AG04450 (cell line): ENCODE measurements at regions not wholly inside any gene's neighbourhood (a gene's known extent, or its start where the extent isn't known, plus 50 kb on each side); places are given as distances from the start of the nearest gene placed in this dataset.
"Not testable (repeated sequence)": the region's sequence is repeated elsewhere in the genome, so short reads cannot be mapped to it uniquely, and the experiment has no call there.

ENCODE experiments used
- CTCF ChIA-PET: fragments of 300-600, 350-600 bp; formaldehyde crosslinking; extraction: SDS; loops from one replicate; lab custom pipeline; 2022; ENCODE audit warnings: antibody characterized with exemption, inconsistent platforms; lab: Charles Lee
- POLR2A ChIA-PET: fragments of 350-600 bp; formaldehyde crosslinking; extraction: SDS; loops from one replicate; lab custom pipeline; 2021; ENCODE audit warnings: antibody characterized with exemption, inconsistent platforms; lab: Yijun Ruan, JAX
- DNase-seq: peaks from one replicate; pipeline ENCODE4 v3.0.0-alpha.2; 2011; ENCODE audit warnings: low read depth, low spot score
- H3K27ac ChIP-seq: one replicate; pipeline ENCODE4 v1.5.1; 2012; ENCODE audit warnings: low read depth, low read length, control low read depth
- H3K27me3 ChIP-seq: one replicate; pipeline ENCODE4 v1.6.0; 2012; ENCODE audit warnings: low read length; ENCODE audit not compliant: control insufficient read depth, insufficient read depth
- H3K4me3 ChIP-seq: 2 replicates; pipeline ENCODE4 v1.5.1; 2011; ENCODE audit warnings: mild to moderate bottlenecking, low read depth, low read length, control low read depth
- H3K9me3 ChIP-seq: 2 replicates; pipeline ENCODE4 v1.5.1; 2012; ENCODE audit warnings: low read length; ENCODE audit not compliant: control insufficient read depth, insufficient read depth
- CTCF ChIP-seq: IDR thresholded peaks from 2 replicates; pipeline ENCODE4 v1.5.1; 2011; ENCODE audit warnings: low read depth, low read length, control low read depth, inconsistent platforms

- Histone ChIP-seq H3K27ac (no peak overlapping the region), H3K4me3 (no peak overlapping the region), H3K9me3 (no peaks in the 10 kb centered on the region), H3K27me3 (no peaks in the 10 kb centered on the region)
- no peak for DNase-seq
- POLR2A ChIA-PET: no interaction called here
- TF ChIP-seq CTCF: no peak
- CTCF ChIA-PET: no interaction called here
These were observed 183.2 kb downstream of the TMEM161B start for GRCh38 chr5:88085462-88085861.

- H3K27ac ChIP-seq: no peak overlapping the region
- no peaks in the 10 kb centered on the region for H3K9me3 ChIP-seq
- TF ChIP-seq CTCF: no peak
- no peaks in the 10 kb centered on the region for H3K27me3 ChIP-seq
- H3K4me3 ChIP-seq: no peak overlapping the region
- no peak for DNase-seq
- POLR2A ChIA-PET: no interaction called here
- CTCF ChIA-PET: no interaction called here
These were observed 186.8 kb downstream of the TMEM161B start for GRCh38 chr5:88081877-88082276.

GRCh38 chr5:88063813-88064212 lies 204.8 kb downstream of the TMEM161B start:
- DNase-seq: no peak
- no peaks in the 10 kb centered on the region for H3K27me3 ChIP-seq
- no peak overlapping the region for H3K27ac ChIP-seq
- ChIA-PET CTCF (no interaction called here), POLR2A (no interaction called here)
- H3K9me3 ChIP-seq: peaks cover 13% of the 10 kb centered on the region
- no peak for TF ChIP-seq CTCF
- no peak overlapping the region for H3K4me3 ChIP-seq

GRCh38 chr5:88060194-88060593 lies 208.5 kb downstream of the TMEM161B start:
- no peak for DNase-seq
- CTCF ChIA-PET: no interaction called here
- Histone ChIP-seq H3K27ac (no peak overlapping the region), H3K27me3 (no peaks in the 10 kb centered on the region), H3K4me3 (no peak overlapping the region), H3K9me3 (peaks cover 13% of the 10 kb centered on the region)
- TF ChIP-seq CTCF: no peak
- POLR2A ChIA-PET: no interaction called here

- TF ChIP-seq CTCF: no peak
- no peak overlapping the region for H3K4me3 ChIP-seq
- ChIA-PET CTCF (no interaction called here), POLR2A (no interaction called here)
- no peaks in the 10 kb centered on the region for H3K27me3 ChIP-seq
- H3K9me3 ChIP-seq: peaks cover 13% of the 10 kb centered on the region
- DNase-seq: no peak
- H3K27ac ChIP-seq: no peak overlapping the region
These were observed 210.0 kb downstream of the TMEM161B start for GRCh38 chr5:88058625-88059024.

- POLR2A ChIA-PET, CTCF ChIA-PET, DNase-seq, H3K27ac ChIP-seq, H3K4me3 ChIP-seq, H3K27me3 ChIP-seq, H3K9me3 ChIP-seq: not testable (repeated sequence)
These were observed 216.2 kb downstream of the TMEM161B start for GRCh38 chr5:88052468-88052867.
